Gastrocnemius medialis (tissue), 4 donors: ENCODE measurements at regions not wholly inside any gene's neighbourhood (a gene's known extent, or its start where the extent isn't known, plus 50 kb on each side); places are given as distances from the start of the nearest gene placed in this dataset.

Experiments used
- POLR2A ChIP-seq, 2 donors: fragments of 450-650 bp; IDR thresholded peaks; one replicate each; pipeline ENCODE4 v1.6.1; 2017; ENCODE audit warnings: antibody characterized with exemption in 2 of 2, mild to moderate bottlenecking in 2 of 2, moderate library complexity in 2 of 2
- TF ChIP-seq, protein P1 (sequence below), 5 experiments: fragments of 450-650 bp in 3 of 5; fragments of 200-600 bp in 2 of 5; sonication (generic) in 2 of 5; IDR thresholded peaks in 4 of 5; conservative IDR thresholded peaks in 1 of 5; 1 replicate in 4 of 5; 2 replicates in 1 of 5; pipeline ENCODE4 v1.5.1; 2016 to 2019; ENCODE audit warnings: antibody characterized with exemption in 5 of 5, mild to moderate bottlenecking in 3 of 5, moderate library complexity in 3 of 5

DNA sequence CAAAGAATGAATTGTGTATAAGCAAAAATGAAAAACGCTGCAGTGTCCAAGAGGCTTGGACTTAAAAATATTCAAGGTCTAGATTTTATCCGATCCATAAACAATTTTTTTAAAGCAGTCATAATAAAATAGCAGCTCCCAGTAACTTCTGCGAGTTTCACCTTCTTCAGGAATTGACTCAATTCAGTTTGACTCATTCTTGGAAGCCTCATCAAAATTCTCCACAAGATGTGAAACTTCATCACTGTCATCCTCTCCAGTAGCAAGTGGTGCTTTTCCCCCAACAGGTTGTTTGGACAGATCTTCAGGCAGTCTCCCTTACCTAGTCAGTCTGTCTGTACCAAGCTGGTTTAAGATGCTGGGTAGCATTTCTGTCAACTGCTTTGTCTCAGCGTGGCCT, 93.5 kb upstream of the FOXG1 start:
- TF ChIP-seq POLR2A (IDR thresholded peaks at IDR 0.05): no peak
- TF ChIP-seq, protein P1, sequence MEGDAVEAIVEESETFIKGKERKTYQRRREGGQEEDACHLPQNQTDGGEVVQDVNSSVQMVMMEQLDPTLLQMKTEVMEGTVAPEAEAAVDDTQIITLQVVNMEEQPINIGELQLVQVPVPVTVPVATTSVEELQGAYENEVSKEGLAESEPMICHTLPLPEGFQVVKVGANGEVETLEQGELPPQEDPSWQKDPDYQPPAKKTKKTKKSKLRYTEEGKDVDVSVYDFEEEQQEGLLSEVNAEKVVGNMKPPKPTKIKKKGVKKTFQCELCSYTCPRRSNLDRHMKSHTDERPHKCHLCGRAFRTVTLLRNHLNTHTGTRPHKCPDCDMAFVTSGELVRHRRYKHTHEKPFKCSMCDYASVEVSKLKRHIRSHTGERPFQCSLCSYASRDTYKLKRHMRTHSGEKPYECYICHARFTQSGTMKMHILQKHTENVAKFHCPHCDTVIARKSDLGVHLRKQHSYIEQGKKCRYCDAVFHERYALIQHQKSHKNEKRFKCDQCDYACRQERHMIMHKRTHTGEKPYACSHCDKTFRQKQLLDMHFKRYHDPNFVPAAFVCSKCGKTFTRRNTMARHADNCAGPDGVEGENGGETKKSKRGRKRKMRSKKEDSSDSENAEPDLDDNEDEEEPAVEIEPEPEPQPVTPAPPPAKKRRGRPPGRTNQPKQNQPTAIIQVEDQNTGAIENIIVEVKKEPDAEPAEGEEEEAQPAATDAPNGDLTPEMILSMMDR (IDR thresholded peaks at IDR 0.05 in 4 of 5, conservative IDR thresholded peaks at IDR 0.05 in 1 of 5): no peak
